Cardiac fibroblast (primary cell): ENCODE measurements at regions not wholly inside any gene's neighbourhood (a gene's known extent, or its start where the extent isn't known, plus 50 kb on each side); places are given as distances from the start of the nearest gene placed in this dataset.

ENCODE experiments used
- DNase-seq, 2 donors: peaks; one replicate each; pipeline versions ENCODE4 v3.0.0 to v3.0.0-alpha.2; 2010; ENCODE audit warnings: low read depth in 2 of 2
- H3K4me3 ChIP-seq, 2 donors: replicated peaks in 1 of 2; 1 replicate in 1 of 2; 2 replicates in 1 of 2; pipeline ENCODE4 v1.5.1; 2011; ENCODE audit warnings: low read depth in 2 of 2, low read length in 2 of 2, mild to moderate bottlenecking in 2 of 2, moderate library complexity in 1 of 2
- TF ChIP-seq, protein P1 (sequence below): IDR thresholded peaks from one replicate; pipeline ENCODE4 v1.5.1; 2011; ENCODE audit warnings: low read depth, mild to moderate bottlenecking, low read length, inconsistent platforms

GRCh38 chr5:4625206-4625896 lies 514.8 kb upstream of the ADAMTS16 start:
- no peak for DNase-seq
- H3K4me3 ChIP-seq: no peak overlapping the region
- TF ChIP-seq, protein P1, sequence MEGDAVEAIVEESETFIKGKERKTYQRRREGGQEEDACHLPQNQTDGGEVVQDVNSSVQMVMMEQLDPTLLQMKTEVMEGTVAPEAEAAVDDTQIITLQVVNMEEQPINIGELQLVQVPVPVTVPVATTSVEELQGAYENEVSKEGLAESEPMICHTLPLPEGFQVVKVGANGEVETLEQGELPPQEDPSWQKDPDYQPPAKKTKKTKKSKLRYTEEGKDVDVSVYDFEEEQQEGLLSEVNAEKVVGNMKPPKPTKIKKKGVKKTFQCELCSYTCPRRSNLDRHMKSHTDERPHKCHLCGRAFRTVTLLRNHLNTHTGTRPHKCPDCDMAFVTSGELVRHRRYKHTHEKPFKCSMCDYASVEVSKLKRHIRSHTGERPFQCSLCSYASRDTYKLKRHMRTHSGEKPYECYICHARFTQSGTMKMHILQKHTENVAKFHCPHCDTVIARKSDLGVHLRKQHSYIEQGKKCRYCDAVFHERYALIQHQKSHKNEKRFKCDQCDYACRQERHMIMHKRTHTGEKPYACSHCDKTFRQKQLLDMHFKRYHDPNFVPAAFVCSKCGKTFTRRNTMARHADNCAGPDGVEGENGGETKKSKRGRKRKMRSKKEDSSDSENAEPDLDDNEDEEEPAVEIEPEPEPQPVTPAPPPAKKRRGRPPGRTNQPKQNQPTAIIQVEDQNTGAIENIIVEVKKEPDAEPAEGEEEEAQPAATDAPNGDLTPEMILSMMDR: no peak

GRCh38 chr5:4627131-4627530 lies 513.0 kb upstream of the ADAMTS16 start:
- TF ChIP-seq, protein P1: no peak
- no peak for DNase-seq
- no peak overlapping the region for H3K4me3 ChIP-seq

- DNase-seq: no peak
- no peak overlapping the region for H3K4me3 ChIP-seq
- TF ChIP-seq, protein P1: no peak
These were observed 512.2 kb upstream of the ADAMTS16 start for GRCh38 chr5:4627929-4628328.

GRCh38 chr5:4628645-4629385 lies 511.3 kb upstream of the ADAMTS16 start:
- no peak overlapping the region for H3K4me3 ChIP-seq
- TF ChIP-seq, protein P1: no peak
- no peak for DNase-seq

DNA sequence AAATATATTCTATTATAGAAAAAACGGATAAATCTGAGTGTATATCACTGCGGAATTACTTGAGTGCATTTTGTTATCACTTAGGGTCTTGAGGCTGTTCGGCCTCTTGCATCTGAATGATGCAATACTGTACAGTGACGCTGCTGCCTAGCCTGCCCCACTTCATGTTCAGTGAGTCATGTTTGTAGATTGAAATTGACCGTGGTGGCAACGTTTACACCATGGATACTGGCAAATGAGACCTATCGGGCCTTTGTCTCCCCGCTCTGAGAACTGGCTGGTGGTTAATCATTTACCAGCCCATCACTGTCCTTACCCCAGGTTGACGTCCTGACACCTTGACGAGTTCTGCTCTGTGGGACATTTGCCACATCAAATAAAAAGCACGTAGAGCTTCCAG lies 510.1 kb upstream of the ADAMTS16 start:
- TF ChIP-seq, protein P1: no peak
- DNase-seq: no peak

DNA sequence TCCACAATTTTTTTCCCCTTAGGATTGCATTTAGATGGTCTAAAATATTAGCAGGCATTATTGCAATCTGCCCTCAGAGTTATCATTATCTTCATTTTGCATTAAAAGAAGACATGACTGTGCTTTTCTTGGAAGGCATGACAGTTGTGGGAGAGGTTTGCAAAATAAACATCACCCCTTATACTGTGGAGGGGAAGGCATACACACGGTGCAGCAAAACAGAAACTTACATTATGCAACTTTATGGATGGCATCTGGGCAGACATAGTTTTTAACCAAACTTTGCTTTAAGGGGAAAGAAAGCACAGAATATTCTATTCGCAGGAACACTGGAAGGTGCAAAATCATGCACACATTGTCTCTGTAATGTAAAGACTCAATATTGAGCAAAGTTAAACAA lies 505.8 kb upstream of the ADAMTS16 start:
- DNase-seq: no peak
- TF ChIP-seq, protein P1: no peak

More for the DNA sequence above, 510.1 kb upstream of the ADAMTS16 start:
- H3K4me3 ChIP-seq: no peak overlapping the region

GRCh38 chr5:4636378-4636777 lies 503.8 kb upstream of the ADAMTS16 start:
- no peak overlapping the region for H3K4me3 ChIP-seq
- no peak for DNase-seq
- TF ChIP-seq, protein P1: no peak

More for the DNA sequence above, 505.8 kb upstream of the ADAMTS16 start:
- H3K4me3 ChIP-seq: no peak overlapping the region
